ENCODE measurements at regions not wholly inside any gene's neighbourhood (a gene's known extent, or its start where the extent isn't known, plus 50 kb on each side); places are given as distances from the start of the nearest gene placed in this dataset.

DNA sequence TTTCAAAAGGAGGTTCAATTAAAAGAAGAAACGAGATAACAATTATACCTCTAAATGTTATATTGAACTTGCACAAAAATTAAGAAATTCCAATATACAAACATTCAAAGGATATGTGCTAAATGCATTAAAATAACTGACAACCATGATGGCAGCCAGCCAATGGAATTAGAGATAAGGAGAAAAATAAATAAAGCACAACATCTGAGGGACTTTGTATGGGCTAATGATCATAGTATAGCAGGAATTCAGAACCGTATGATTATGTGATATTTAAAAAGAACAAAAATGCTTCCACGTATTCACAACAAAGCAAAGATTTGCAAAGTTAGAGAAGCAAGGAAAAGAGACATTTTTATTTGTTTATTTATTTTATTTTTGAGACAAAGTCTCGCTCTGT lies 1103.0 kb downstream of the CBLN2 start:
- no peak overlapping the region for H3K27ac ChIP-seq (ENCODE audit: low read depth, low read length, poor library complexity, severe bottlenecking)
- H3K9me3 ChIP-seq (ENCODE audit: low read depth, low read length, poor library complexity, severe bottlenecking) = no peaks in the 10 kb centered on the region
- ChIA-PET POLR2A (ENCODE audit: low non-redundant PET) (no interaction called here), CTCF (no interaction called here)
- H3K27me3 ChIP-seq (replicated peaks; ENCODE audit: insufficient read depth, low read depth, low read length, poor library complexity) = no peaks in the 10 kb centered on the region
- TF ChIP-seq, protein P1, sequence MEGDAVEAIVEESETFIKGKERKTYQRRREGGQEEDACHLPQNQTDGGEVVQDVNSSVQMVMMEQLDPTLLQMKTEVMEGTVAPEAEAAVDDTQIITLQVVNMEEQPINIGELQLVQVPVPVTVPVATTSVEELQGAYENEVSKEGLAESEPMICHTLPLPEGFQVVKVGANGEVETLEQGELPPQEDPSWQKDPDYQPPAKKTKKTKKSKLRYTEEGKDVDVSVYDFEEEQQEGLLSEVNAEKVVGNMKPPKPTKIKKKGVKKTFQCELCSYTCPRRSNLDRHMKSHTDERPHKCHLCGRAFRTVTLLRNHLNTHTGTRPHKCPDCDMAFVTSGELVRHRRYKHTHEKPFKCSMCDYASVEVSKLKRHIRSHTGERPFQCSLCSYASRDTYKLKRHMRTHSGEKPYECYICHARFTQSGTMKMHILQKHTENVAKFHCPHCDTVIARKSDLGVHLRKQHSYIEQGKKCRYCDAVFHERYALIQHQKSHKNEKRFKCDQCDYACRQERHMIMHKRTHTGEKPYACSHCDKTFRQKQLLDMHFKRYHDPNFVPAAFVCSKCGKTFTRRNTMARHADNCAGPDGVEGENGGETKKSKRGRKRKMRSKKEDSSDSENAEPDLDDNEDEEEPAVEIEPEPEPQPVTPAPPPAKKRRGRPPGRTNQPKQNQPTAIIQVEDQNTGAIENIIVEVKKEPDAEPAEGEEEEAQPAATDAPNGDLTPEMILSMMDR (conservative IDR thresholded peaks at IDR 0.05; ENCODE audit: low read depth, low read length) = no peak
- no peak for TF ChIP-seq EZH2 (IDR thresholded peaks at IDR 0.05; ENCODE audit: borderline replicate concordance, low read depth, low read length, poor library complexity, severe bottlenecking)
- H3K4me1 ChIP-seq (ENCODE audit: insufficient read depth, low read length, poor library complexity, severe bottlenecking) = no peaks in the 10 kb centered on the region
- H3K4me3 ChIP-seq (ENCODE audit: low read depth, low read length, poor library complexity, severe bottlenecking) = no peak overlapping the region
- DNase-seq (ENCODE audit: low spot score) = no peak
- intact Hi-C loops (cut with micrococcal nuclease; ENCODE audit: unreplicated experiment) = no loop called here
- BruUV-seq (replicated peaks) = no TSS peak
- H3K36me3 ChIP-seq (ENCODE audit: insufficient read depth, low read length, poor library complexity, severe bottlenecking) = no peaks in the 10 kb centered on the region

DNA sequence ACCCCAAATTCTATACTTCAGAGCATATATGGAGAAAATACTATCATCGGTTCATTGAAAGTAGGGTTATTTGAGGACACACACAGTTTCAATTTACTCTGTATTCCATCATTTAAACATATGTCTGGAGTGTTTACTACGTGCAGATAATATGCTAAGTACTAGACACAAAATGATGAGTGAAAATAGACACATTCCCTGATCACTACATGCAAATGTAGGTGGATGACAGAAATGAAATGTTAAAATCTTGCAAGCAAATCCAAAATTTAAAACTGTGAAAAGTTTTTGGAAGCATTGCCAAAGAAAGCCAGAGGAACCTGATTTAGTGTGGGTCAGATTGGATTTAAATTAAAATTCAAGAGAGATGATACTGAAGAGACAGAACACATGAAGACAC lies 1106.6 kb downstream of the CBLN2 start:
- no peak overlapping the region for H3K27ac ChIP-seq (ENCODE audit: low read depth, low read length, poor library complexity, severe bottlenecking)
- DNase-seq (ENCODE audit: low spot score) = no peak
- H3K27me3 ChIP-seq (replicated peaks; ENCODE audit: insufficient read depth, low read depth, low read length, poor library complexity) = no peaks in the 10 kb centered on the region
- no peaks in the 10 kb centered on the region for H3K9me3 ChIP-seq (ENCODE audit: low read depth, low read length, poor library complexity, severe bottlenecking)
- TF ChIP-seq, protein P1 (conservative IDR thresholded peaks at IDR 0.05; ENCODE audit: low read depth, low read length) = no peak
- TF ChIP-seq EZH2 (IDR thresholded peaks at IDR 0.05; ENCODE audit: borderline replicate concordance, low read depth, low read length, poor library complexity, severe bottlenecking) = no peak
- no TSS peak for BruUV-seq (replicated peaks)
- no peak overlapping the region for H3K4me3 ChIP-seq (ENCODE audit: low read depth, low read length, poor library complexity, severe bottlenecking)
- CTCF ChIA-PET = no interaction called here
- H3K4me1 ChIP-seq (ENCODE audit: insufficient read depth, low read length, poor library complexity, severe bottlenecking) = no peaks in the 10 kb centered on the region
- H3K36me3 ChIP-seq (ENCODE audit: insufficient read depth, low read length, poor library complexity, severe bottlenecking) = no peaks in the 10 kb centered on the region
- POLR2A ChIA-PET (ENCODE audit: low non-redundant PET) = no interaction called here
- intact Hi-C loops (cut with micrococcal nuclease; ENCODE audit: unreplicated experiment) = no loop called here

DNA sequence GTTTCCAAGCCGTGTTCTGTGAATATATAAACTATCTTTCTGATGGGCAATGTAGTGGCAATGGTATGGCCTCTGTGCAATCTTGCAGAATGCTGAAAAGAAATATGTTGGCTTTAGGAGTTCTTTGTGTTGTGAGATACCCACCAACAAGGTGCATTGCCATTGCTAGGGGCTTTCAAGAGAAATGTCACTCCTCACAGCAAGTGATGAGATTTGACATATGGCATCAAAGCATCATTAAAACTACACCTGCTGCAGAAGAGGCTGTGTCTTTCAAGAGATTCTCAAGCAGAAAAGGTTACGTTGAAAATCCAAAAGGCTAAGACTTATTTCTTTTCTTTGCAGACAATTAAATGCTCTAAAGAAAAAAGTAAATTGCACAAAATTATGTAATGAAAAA lies 1110.8 kb downstream of the CBLN2 start:
- Histone ChIP-seq H3K36me3 (ENCODE audit: insufficient read depth, low read length, poor library complexity, severe bottlenecking) (no peaks in the 10 kb centered on the region), H3K27me3 (replicated peaks; ENCODE audit: insufficient read depth, low read depth, low read length, poor library complexity) (no peaks in the 10 kb centered on the region), H3K27ac (ENCODE audit: low read depth, low read length, poor library complexity, severe bottlenecking) (no peak overlapping the region), H3K4me1 (ENCODE audit: insufficient read depth, low read length, poor library complexity, severe bottlenecking) (no peaks in the 10 kb centered on the region), H3K4me3 (ENCODE audit: low read depth, low read length, poor library complexity, severe bottlenecking) (no peak overlapping the region), H3K9me3 (ENCODE audit: low read depth, low read length, poor library complexity, severe bottlenecking) (no peaks in the 10 kb centered on the region)
- TF ChIP-seq, protein P1 (conservative IDR thresholded peaks at IDR 0.05; ENCODE audit: low read depth, low read length) = no peak
- TF ChIP-seq EZH2 (IDR thresholded peaks at IDR 0.05; ENCODE audit: borderline replicate concordance, low read depth, low read length, poor library complexity, severe bottlenecking) = no peak
- intact Hi-C loops (cut with micrococcal nuclease; ENCODE audit: unreplicated experiment) = no loop called here
- POLR2A ChIA-PET (ENCODE audit: low non-redundant PET) = no interaction called here
- no peak for DNase-seq (ENCODE audit: low spot score)
- no TSS peak for BruUV-seq (replicated peaks)
- CTCF ChIA-PET = no interaction called here

Data from A673 (cell line).